WTC11 (cell line): ENCODE measurements at regions not wholly inside any gene's neighbourhood (a gene's known extent, or its start where the extent isn't known, plus 50 kb on each side); places are given as distances from the start of the nearest gene placed in this dataset.

ENCODE experiments used
- CREM ChIP-seq: sonication (generic); formaldehyde crosslinking; IDR thresholded peaks from 2 replicates; pipeline ENCODE4 v1.8.1; 2022; ENCODE audit warnings: mild to moderate bottlenecking, missing genetic modification reagents, moderate library complexity
- E2F1 ChIP-seq: sonication (generic); formaldehyde crosslinking; IDR thresholded peaks from 2 replicates; pipeline ENCODE4 v1.8.0; 2022; ENCODE audit warnings: mild to moderate bottlenecking, missing genetic modification reagents
- MAX ChIP-seq: sonication (generic); formaldehyde crosslinking; IDR thresholded peaks from 2 replicates; pipeline ENCODE4 v1.8.0; 2022; ENCODE audit warnings: mild to moderate bottlenecking, missing genetic modification reagents
- SMAD4 ChIP-seq: sonication (generic); formaldehyde crosslinking; IDR thresholded peaks from 2 replicates; pipeline ENCODE4 v1.8.0; 2022; ENCODE audit warnings: mild to moderate bottlenecking, missing genetic modification reagents
- TF ChIP-seq, protein P1 (sequence below): sonication (generic); formaldehyde crosslinking; IDR thresholded peaks from 2 replicates; pipeline ENCODE4 v1.8.1; 2022; ENCODE audit warnings: low read depth, mild to moderate bottlenecking, moderate library complexity, missing genetic modification reagents, borderline replicate concordance
- TF ChIP-seq, protein P2 (sequence below): fragments of 200-600 bp; IDR thresholded peaks from 2 replicates; pipeline ENCODE4 v1.8.0; 2022; ENCODE audit warnings: antibody characterized with exemption
- TF ChIP-seq, protein P3 (sequence below): sonication (generic); formaldehyde crosslinking; IDR thresholded peaks from 2 replicates; pipeline ENCODE4 v1.8.1; 2023; ENCODE audit warnings: mild to moderate bottlenecking, missing genetic modification reagents

DNA sequence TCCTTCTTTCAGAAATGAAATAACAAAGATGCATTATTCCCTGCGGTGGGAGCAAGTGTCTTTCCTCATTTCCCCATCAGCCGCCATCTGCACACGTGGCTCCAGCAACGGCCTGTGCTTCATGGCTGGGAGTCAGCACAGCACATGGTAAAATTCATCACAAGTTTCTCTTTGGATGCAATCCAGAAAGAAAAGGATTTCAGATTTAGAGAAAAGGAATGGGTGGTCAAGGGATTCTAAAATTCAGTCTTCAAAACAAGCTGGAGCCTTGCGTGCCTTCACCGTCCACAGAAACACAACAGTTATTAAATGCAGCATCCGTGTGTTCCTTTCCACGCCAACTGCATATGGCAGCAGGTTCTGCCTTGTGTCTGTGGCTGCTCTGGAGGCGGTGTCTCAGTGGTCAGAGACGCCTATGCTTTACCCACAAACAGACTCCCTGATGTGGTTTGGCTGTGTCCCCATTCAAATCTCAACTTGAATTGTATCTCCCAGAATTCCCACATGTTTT is 107.6 kb downstream of the THBS2 start:
- TF ChIP-seq, protein P1, sequence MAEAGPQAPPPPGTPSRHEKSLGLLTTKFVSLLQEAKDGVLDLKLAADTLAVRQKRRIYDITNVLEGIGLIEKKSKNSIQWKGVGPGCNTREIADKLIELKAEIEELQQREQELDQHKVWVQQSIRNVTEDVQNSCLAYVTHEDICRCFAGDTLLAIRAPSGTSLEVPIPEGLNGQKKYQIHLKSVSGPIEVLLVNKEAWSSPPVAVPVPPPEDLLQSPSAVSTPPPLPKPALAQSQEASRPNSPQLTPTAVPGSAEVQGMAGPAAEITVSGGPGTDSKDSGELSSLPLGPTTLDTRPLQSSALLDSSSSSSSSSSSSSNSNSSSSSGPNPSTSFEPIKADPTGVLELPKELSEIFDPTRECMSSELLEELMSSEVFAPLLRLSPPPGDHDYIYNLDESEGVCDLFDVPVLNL: no peak
- TF ChIP-seq, protein P2, sequence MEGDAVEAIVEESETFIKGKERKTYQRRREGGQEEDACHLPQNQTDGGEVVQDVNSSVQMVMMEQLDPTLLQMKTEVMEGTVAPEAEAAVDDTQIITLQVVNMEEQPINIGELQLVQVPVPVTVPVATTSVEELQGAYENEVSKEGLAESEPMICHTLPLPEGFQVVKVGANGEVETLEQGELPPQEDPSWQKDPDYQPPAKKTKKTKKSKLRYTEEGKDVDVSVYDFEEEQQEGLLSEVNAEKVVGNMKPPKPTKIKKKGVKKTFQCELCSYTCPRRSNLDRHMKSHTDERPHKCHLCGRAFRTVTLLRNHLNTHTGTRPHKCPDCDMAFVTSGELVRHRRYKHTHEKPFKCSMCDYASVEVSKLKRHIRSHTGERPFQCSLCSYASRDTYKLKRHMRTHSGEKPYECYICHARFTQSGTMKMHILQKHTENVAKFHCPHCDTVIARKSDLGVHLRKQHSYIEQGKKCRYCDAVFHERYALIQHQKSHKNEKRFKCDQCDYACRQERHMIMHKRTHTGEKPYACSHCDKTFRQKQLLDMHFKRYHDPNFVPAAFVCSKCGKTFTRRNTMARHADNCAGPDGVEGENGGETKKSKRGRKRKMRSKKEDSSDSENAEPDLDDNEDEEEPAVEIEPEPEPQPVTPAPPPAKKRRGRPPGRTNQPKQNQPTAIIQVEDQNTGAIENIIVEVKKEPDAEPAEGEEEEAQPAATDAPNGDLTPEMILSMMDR: no peak
- TF ChIP-seq MAX (no peak), E2F1 (CRISPR knock-in tag) (no peak), SMAD4 (CRISPR knock-in tag) (no peak), CREM (CRISPR knock-in tag) (no peak)
- TF ChIP-seq, protein P3, sequence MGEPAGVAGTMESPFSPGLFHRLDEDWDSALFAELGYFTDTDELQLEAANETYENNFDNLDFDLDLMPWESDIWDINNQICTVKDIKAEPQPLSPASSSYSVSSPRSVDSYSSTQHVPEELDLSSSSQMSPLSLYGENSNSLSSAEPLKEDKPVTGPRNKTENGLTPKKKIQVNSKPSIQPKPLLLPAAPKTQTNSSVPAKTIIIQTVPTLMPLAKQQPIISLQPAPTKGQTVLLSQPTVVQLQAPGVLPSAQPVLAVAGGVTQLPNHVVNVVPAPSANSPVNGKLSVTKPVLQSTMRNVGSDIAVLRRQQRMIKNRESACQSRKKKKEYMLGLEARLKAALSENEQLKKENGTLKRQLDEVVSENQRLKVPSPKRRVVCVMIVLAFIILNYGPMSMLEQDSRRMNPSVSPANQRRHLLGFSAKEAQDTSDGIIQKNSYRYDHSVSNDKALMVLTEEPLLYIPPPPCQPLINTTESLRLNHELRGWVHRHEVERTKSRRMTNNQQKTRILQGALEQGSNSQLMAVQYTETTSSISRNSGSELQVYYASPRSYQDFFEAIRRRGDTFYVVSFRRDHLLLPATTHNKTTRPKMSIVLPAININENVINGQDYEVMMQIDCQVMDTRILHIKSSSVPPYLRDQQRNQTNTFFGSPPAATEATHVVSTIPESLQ: no peak
